Naive thymus-derived CD4-positive, alpha-beta T cell (primary cell): ENCODE measurements at regions not wholly inside any gene's neighbourhood (a gene's known extent, or its start where the extent isn't known, plus 50 kb on each side); places are given as distances from the start of the nearest gene placed in this dataset.

Experiments used
- ATAC-seq: fragments of 150-1000 bp; cut with Tn5 transposase; 2 replicates; pipeline ENCODE4 v1.10.0; 2021; ENCODE audit warnings: mild to moderate bottlenecking, moderate library complexity
- CTCF ChIA-PET: fragments of 350-600 bp; sonication (Branson Sonifier 250); formaldehyde crosslinking; loops from one replicate; lab custom pipeline; 2021; ENCODE audit warnings: antibody characterized with exemption; lab: Charles Lee
- POLR2A ChIA-PET: fragments of 350-600 bp; sonication (Branson Sonifier 250); formaldehyde crosslinking; loops from one replicate; lab custom pipeline; 2021; ENCODE audit warnings: antibody characterized with exemption, inconsistent platforms; lab: Charles Lee
- DNase-seq, 9 donors: peaks; one replicate each; pipeline versions ENCODE4 v3.0.0 to v3.0.0-alpha.2; 2020 to 2022; ENCODE audit warnings: mixed read lengths in 1 of 9
- H3K27ac ChIP-seq: one replicate; pipeline ENCODE4 v1.7.0; 2013; ENCODE audit warnings: mild to moderate bottlenecking, low read depth, low read length, moderate library complexity
- H3K27me3 ChIP-seq, 2 donors: one replicate each; pipeline ENCODE4 v1.7.0; 2013; ENCODE audit warnings: low read length in 2 of 2, mild to moderate bottlenecking in 2 of 2, moderate library complexity in 2 of 2; ENCODE audit not compliant: control insufficient read depth in 2 of 2, insufficient read depth in 2 of 2
- H3K36me3 ChIP-seq, 3 experiments: 1 replicate in 2 of 3; 2 replicates in 1 of 3; pipeline ENCODE4 v1.7.0; 2013; ENCODE audit warnings: low read length in 3 of 3, mild to moderate bottlenecking in 3 of 3, moderate library complexity in 1 of 3; ENCODE audit not compliant: insufficient read depth in 3 of 3, control insufficient read depth in 2 of 3
- H3K4me1 ChIP-seq, 2 donors: one replicate each; pipeline ENCODE4 v1.7.0; 2013; ENCODE audit warnings: low read length in 2 of 2, mild to moderate bottlenecking in 2 of 2, moderate library complexity in 1 of 2; ENCODE audit not compliant: control insufficient read depth in 2 of 2, insufficient read depth in 2 of 2
- H3K4me3 ChIP-seq: 2 replicates; pipeline ENCODE4 v1.7.0; 2013; ENCODE audit warnings: mild to moderate bottlenecking, low read length
- H3K9me3 ChIP-seq, 3 experiments: 1 replicate in 2 of 3; 2 replicates in 1 of 3; pipeline ENCODE4 v1.7.0; 2013; ENCODE audit warnings: low read length in 3 of 3; ENCODE audit not compliant: control insufficient read depth in 2 of 3
- H3K27ac Mint-ChIP-seq, 9 donors: one replicate each; pipeline ENCODE4 v1.8.0; 2020 to 2022; ENCODE audit warnings: mixed read lengths in 9 of 9, mild to moderate bottlenecking in 8 of 9, moderate library complexity in 5 of 9, inconsistent platforms in 2 of 9
- H3K27me3 Mint-ChIP-seq, 5 donors: one replicate each; pipeline ENCODE4 v1.8.0; 2021 to 2022; ENCODE audit warnings: mixed read lengths in 5 of 5, mild to moderate bottlenecking in 1 of 5
- H3K36me3 Mint-ChIP-seq, 5 donors: one replicate each; pipeline ENCODE4 v1.8.0; 2020 to 2022; ENCODE audit warnings: mixed read lengths in 5 of 5, mild to moderate bottlenecking in 3 of 5, inconsistent platforms in 1 of 5
- H3K4me1 Mint-ChIP-seq, 7 donors: one replicate each; pipeline ENCODE4 v1.8.0; 2020 to 2022; ENCODE audit warnings: mixed read lengths in 7 of 7, mild to moderate bottlenecking in 3 of 7, inconsistent platforms in 1 of 7
- H3K4me3 Mint-ChIP-seq, 10 donors: one replicate each; pipeline ENCODE4 v1.8.0; 2020 to 2022; ENCODE audit warnings: mild to moderate bottlenecking in 10 of 10, mixed read lengths in 10 of 10, moderate library complexity in 6 of 10, inconsistent platforms in 2 of 10
- H3K9me3 Mint-ChIP-seq, 11 donors: one replicate each; pipeline ENCODE4 v1.8.0; 2020 to 2022; ENCODE audit warnings: mixed read lengths in 11 of 11, mild to moderate bottlenecking in 4 of 11, inconsistent platforms in 1 of 11, moderate library complexity in 1 of 11
- intact Hi-C, 2 donors: fragments of 100-400 bp; cut with micrococcal nuclease; formaldehyde crosslinking; loops; one replicate each; pipeline ENCODE4 v1.15.1; 2023

DNA sequence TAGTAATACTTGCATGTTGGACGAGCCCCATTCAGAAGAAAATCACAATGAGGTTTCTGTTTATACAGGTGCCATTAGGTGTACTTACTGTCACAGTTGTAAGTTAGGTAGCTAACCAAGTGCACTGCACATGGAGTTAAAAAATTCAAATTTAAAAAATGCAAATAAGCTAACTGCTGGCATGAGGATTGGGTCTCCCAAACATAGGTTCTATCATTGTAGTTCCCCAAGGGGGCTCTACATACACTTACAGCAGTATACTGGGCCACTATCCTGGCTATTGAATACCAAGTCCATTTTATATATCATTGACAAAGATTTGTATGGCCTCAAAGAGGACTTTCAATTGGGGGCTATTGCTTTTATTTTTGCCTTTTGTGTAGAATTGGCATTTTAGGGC is 153.4 kb downstream of the FMR1NB start:
- DNase-seq (no peak), ATAC-seq (no peak)
- Mint-ChIP-seq H3K9me3 (peaks cover 0 to 5% (median 0%) of the 10 kb centered on the region in 11 donors), H3K27me3 (no peaks in the 10 kb centered on the region), H3K36me3 (no peaks in the 10 kb centered on the region), H3K4me3 (no peak overlapping the region), H3K4me1 (peaks cover 0 to 5% (median 0%) of the 10 kb centered on the region in 7 donors), H3K27ac (no peak overlapping the region)
- ChIA-PET POLR2A (no interaction called here), CTCF (interaction anchor here (1.1 to 2.6 kb wide), 2 partner anchors 28 to 1153 kb away, joined by 3 to 13 read pairs; no protein-coding TSS in a partner anchor)
- intact Hi-C loops = loop anchor here in 1 of 2 donors (10.0 kb wide), 3 partner anchors 360 to 610 kb away; no protein-coding TSS in a partner anchor
- Histone ChIP-seq H3K36me3 (no peaks in the 10 kb centered on the region), H3K4me1 (no peaks in the 10 kb centered on the region), H3K27me3 (no peaks in the 10 kb centered on the region), H3K27ac (no peak overlapping the region), H3K4me3 (no peak overlapping the region), H3K9me3 (no peaks in the 10 kb centered on the region)

DNA sequence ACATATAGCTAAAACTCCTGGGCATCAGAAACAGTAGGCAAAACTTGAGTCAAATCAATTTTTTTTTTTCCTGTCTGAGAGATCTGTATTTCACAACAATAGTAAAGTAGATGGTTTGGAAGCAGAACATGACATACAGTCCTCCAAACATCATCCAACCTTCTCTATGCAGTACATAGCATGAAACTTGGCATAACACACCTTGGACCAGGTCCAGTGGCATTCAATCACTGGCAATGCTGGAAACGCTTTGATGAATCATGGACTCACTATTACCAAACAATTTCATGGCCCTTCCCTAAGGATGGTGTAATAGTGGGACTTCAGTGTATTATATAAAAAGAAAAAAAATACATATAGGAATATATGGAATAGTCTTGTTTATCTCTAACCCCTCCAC is 154.6 kb downstream of the FMR1NB start:
- Mint-ChIP-seq H3K9me3 (peaks cover 0 to 11% (median 0%) of the 10 kb centered on the region in 11 donors), H3K27ac (no peak overlapping the region), H3K27me3 (no peaks in the 10 kb centered on the region), H3K36me3 (peaks cover 0 to 5% (median 0%) of the 10 kb centered on the region in 5 donors), H3K4me1 (peaks cover 0 to 5% (median 0%) of the 10 kb centered on the region in 7 donors), H3K4me3 (no peak overlapping the region)
- intact Hi-C loops = loop anchor here in 1 of 2 donors (10.0 kb wide), 3 partner anchors 359 to 609 kb away; no protein-coding TSS in a partner anchor
- ChIA-PET POLR2A (interaction anchor here (0.6 kb wide), 1 partner anchor 748 kb away, joined by 3 read pairs; no protein-coding TSS in a partner anchor), CTCF (interaction anchor here (0.9 kb wide), 1 partner anchor 210 kb away, joined by 3 read pairs; no protein-coding TSS in a partner anchor)
- no peaks in the 10 kb centered on the region for H3K9me3 ChIP-seq
- no peak overlapping the region for H3K27ac ChIP-seq
- H3K4me3 ChIP-seq = no peak overlapping the region
- H3K4me1 ChIP-seq = no peaks in the 10 kb centered on the region
- H3K36me3 ChIP-seq = no peaks in the 10 kb centered on the region
- no peaks in the 10 kb centered on the region for H3K27me3 ChIP-seq
- ATAC-seq (no peak), DNase-seq (no peak)

GRCh38 chrX:148146121-148146520 is 165.0 kb downstream of the FMR1NB start:
- H3K27me3 ChIP-seq = no peaks in the 10 kb centered on the region
- Mint-ChIP-seq H3K4me1 (no peaks in the 10 kb centered on the region), H3K36me3 (no peaks in the 10 kb centered on the region), H3K27ac (no peak overlapping the region), H3K27me3 (no peaks in the 10 kb centered on the region), H3K4me3 (no peak overlapping the region), H3K9me3 (peaks cover 0 to 3% (median 0%) of the 10 kb centered on the region in 11 donors)
- no peaks in the 10 kb centered on the region for H3K36me3 ChIP-seq
- no peak for ATAC-seq
- no peak overlapping the region for H3K4me3 ChIP-seq
- POLR2A ChIA-PET = no interaction called here
- no peak for DNase-seq
- H3K9me3 ChIP-seq = no peaks in the 10 kb centered on the region
- H3K4me1 ChIP-seq = no peaks in the 10 kb centered on the region
- intact Hi-C loops = no loop called here
- CTCF ChIA-PET = no interaction called here
- no peak overlapping the region for H3K27ac ChIP-seq

DNA sequence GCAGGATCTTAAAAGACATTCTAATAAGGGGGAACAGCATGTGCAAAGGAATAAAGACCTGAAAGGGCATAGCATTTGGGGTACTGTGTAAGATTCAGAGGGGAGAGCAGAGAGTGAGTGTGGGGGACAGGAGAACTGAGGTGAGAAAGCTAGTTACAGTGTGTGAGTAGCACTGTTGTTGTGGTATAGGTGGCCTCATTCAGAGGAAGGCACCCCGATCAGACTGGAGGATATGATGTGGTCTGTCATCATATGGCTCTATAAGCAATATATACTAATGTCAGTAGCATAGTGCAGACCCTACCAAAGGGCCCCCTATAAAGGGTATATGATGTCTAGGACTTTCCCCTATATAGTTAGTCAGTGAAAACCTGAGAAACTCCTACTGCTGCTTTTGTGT is 175.8 kb downstream of the FMR1NB start:
- ATAC-seq (no peak), DNase-seq (no peak)
- CTCF ChIA-PET = interaction anchor here (0.8 kb wide), 1 partner anchor 452 kb away, joined by 3 read pairs; no protein-coding TSS in a partner anchor
- Histone ChIP-seq H3K9me3 (no peaks in the 10 kb centered on the region), H3K36me3 (no peaks in the 10 kb centered on the region), H3K27me3 (no peaks in the 10 kb centered on the region), H3K27ac (no peak overlapping the region), H3K4me3 (no peak overlapping the region), H3K4me1 (no peaks in the 10 kb centered on the region)
- Mint-ChIP-seq H3K9me3 (peaks cover 0 to 1% (median 0%) of the 10 kb centered on the region in 11 donors), H3K36me3 (peaks cover 0 to 4% (median 0%) of the 10 kb centered on the region in 5 donors), H3K27ac (peak overlapping the region in 1 of 9 donors; percentile 8), H3K27me3 (no peaks in the 10 kb centered on the region), H3K4me1 (no peaks in the 10 kb centered on the region), H3K4me3 (no peak overlapping the region)
- intact Hi-C loops = no loop called here
- POLR2A ChIA-PET = interaction anchor here (0.5 kb wide), 1 partner anchor 20 kb away, joined by 3 read pairs; no protein-coding TSS in a partner anchor

GRCh38 chrX:148159796-148160195 is 178.7 kb downstream of the FMR1NB start:
- H3K27ac ChIP-seq = no peak overlapping the region
- POLR2A ChIA-PET = no interaction called here
- Mint-ChIP-seq H3K27ac (no peak overlapping the region), H3K27me3 (no peaks in the 10 kb centered on the region), H3K4me1 (no peaks in the 10 kb centered on the region), H3K4me3 (no peak overlapping the region), H3K36me3 (peaks cover 0 to 2% (median 0%) of the 10 kb centered on the region in 5 donors), H3K9me3 (peaks cover 0 to 3% (median 0%) of the 10 kb centered on the region in 11 donors)
- no peak for DNase-seq
- no peaks in the 10 kb centered on the region for H3K4me1 ChIP-seq
- intact Hi-C loops = no loop called here
- no peaks in the 10 kb centered on the region for H3K27me3 ChIP-seq
- no peak overlapping the region for H3K4me3 ChIP-seq
- H3K9me3 ChIP-seq = no peaks in the 10 kb centered on the region
- no peaks in the 10 kb centered on the region for H3K36me3 ChIP-seq
- CTCF ChIA-PET = no interaction called here
- ATAC-seq = no peak

- no peak for DNase-seq
- H3K4me3 Mint-ChIP-seq = no peak overlapping the region
- no peaks in the 10 kb centered on the region for H3K4me1 Mint-ChIP-seq
- H3K4me1 ChIP-seq = no peaks in the 10 kb centered on the region
- intact Hi-C loops = no loop called here
- no peaks in the 10 kb centered on the region for H3K9me3 ChIP-seq
- H3K27ac Mint-ChIP-seq = no peak overlapping the region
- H3K36me3 ChIP-seq = no peaks in the 10 kb centered on the region
- H3K36me3 Mint-ChIP-seq = no peaks in the 10 kb centered on the region
- H3K27me3 Mint-ChIP-seq = no peaks in the 10 kb centered on the region
- peaks cover 0 to 3% (median 0%) of the 10 kb centered on the region in 11 donors for H3K9me3 Mint-ChIP-seq
- ChIA-PET POLR2A (no interaction called here), CTCF (no interaction called here)
- ATAC-seq = no peak
- no peak overlapping the region for H3K4me3 ChIP-seq
- H3K27ac ChIP-seq = no peak overlapping the region
- H3K27me3 ChIP-seq = no peaks in the 10 kb centered on the region
Observed at GRCh38 chrX:148161701-148162100, 180.6 kb downstream of the FMR1NB start.

- H3K27me3 ChIP-seq = no peaks in the 10 kb centered on the region
- intact Hi-C loops = no loop called here
- no peaks in the 10 kb centered on the region for H3K4me1 Mint-ChIP-seq
- H3K27me3 Mint-ChIP-seq = no peaks in the 10 kb centered on the region
- no peaks in the 10 kb centered on the region for H3K36me3 ChIP-seq
- no peaks in the 10 kb centered on the region for H3K9me3 ChIP-seq
- CTCF ChIA-PET = no interaction called here
- no peak overlapping the region for H3K27ac Mint-ChIP-seq
- H3K4me3 Mint-ChIP-seq = no peak overlapping the region
- POLR2A ChIA-PET = interaction anchor here (0.6 kb wide), 1 partner anchor 291 kb away, joined by 4 read pairs; no protein-coding TSS in a partner anchor
- ATAC-seq (no peak), DNase-seq (no peak)
- H3K36me3 Mint-ChIP-seq = no peaks in the 10 kb centered on the region
- H3K27ac ChIP-seq = no peak overlapping the region
- H3K9me3 Mint-ChIP-seq = peaks cover 0 to 4% (median 0%) of the 10 kb centered on the region in 11 donors
- no peak overlapping the region for H3K4me3 ChIP-seq
- no peaks in the 10 kb centered on the region for H3K4me1 ChIP-seq
Observed at GRCh38 chrX:148185631-148186030, 204.5 kb downstream of the FMR1NB start.
